ENCODE measurements at regions not wholly inside any gene's neighbourhood (a gene's known extent, or its start where the extent isn't known, plus 50 kb on each side); places are given as distances from the start of the nearest gene placed in this dataset.

- no peaks in the 10 kb centered on the region for H3F3A ChIP-seq (ENCODE audit: insufficient read depth, low read length)
- H3K27ac ChIP-seq (ENCODE audit: low read depth, low read length, poor library complexity, severe bottlenecking): no peak overlapping the region
- H3K27me3 ChIP-seq (ENCODE audit: insufficient read depth, low read length): no peaks in the 10 kb centered on the region
- H3K4me3 ChIP-seq (ENCODE audit: low read depth, low read length, poor library complexity, severe bottlenecking): no peak overlapping the region
- no peaks in the 10 kb centered on the region for H3K79me2 ChIP-seq (ENCODE audit: insufficient read depth, low read length)
- no peak overlapping the region for H3K9ac ChIP-seq (ENCODE audit: low read length)
- H3K4me1 ChIP-seq (ENCODE audit: insufficient read depth, low read length, severe bottlenecking): no peaks in the 10 kb centered on the region
- H3K36me3 ChIP-seq (ENCODE audit: insufficient read depth, low read length): no peaks in the 10 kb centered on the region
- H4K20me1 ChIP-seq (ENCODE audit: insufficient read depth, low read length): no peaks in the 10 kb centered on the region
- TF ChIP-seq, protein P1, sequence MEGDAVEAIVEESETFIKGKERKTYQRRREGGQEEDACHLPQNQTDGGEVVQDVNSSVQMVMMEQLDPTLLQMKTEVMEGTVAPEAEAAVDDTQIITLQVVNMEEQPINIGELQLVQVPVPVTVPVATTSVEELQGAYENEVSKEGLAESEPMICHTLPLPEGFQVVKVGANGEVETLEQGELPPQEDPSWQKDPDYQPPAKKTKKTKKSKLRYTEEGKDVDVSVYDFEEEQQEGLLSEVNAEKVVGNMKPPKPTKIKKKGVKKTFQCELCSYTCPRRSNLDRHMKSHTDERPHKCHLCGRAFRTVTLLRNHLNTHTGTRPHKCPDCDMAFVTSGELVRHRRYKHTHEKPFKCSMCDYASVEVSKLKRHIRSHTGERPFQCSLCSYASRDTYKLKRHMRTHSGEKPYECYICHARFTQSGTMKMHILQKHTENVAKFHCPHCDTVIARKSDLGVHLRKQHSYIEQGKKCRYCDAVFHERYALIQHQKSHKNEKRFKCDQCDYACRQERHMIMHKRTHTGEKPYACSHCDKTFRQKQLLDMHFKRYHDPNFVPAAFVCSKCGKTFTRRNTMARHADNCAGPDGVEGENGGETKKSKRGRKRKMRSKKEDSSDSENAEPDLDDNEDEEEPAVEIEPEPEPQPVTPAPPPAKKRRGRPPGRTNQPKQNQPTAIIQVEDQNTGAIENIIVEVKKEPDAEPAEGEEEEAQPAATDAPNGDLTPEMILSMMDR (IDR thresholded peaks at IDR 0.05; ENCODE audit: low read length): no peak
- TF ChIP-seq EZH2 (IDR thresholded peaks at IDR 0.05; ENCODE audit: borderline replicate concordance, low read length): no peak
- no peaks in the 10 kb centered on the region for H3K9me3 ChIP-seq (ENCODE audit: low read length)
- no peak overlapping the region for H2AFZ ChIP-seq (ENCODE audit: low read length)
- no peaks in the 10 kb centered on the region for H3K9me2 ChIP-seq (ENCODE audit: low read depth, low read length)
- no peak overlapping the region for H3K4me2 ChIP-seq (ENCODE audit: low read length)
Observed at GRCh38 chr2:118333664-118334063, 245.4 kb downstream of the INSIG2 start.

DNA sequence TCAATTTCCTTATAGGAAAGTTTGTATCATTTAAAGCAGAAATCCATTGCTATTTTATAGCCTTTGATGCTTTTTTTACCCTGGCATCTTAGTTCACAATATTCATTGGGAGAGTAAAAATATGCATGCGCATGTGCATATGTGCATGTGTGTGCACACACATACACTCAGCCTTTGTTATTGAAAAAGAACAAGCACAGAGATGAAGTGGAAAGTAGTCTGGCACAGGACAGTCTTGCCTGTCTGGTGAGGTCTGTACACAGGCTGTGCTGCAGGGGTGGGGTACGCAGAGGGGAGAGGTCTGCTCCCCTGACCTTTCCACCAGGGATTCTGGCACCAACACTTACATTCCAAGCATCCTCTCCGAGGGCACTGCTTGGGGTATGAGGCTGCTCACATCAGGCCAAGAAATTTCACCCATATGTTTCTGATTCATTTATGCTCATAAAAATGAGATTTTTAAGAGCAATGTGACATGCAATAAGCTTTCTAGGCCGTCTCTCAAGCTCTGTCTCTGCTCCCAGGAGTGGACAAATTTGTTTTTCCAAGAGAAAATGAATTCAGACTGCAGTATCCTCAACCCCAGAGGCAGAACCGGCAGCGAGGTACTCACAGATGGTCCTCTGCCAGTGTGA lies 237.2 kb downstream of the INSIG2 start:
- Histone ChIP-seq H2AFZ (ENCODE audit: low read length) (no peak overlapping the region), H3F3A (ENCODE audit: insufficient read depth, low read length) (no peaks in the 10 kb centered on the region), H3K9me3 (ENCODE audit: low read length) (no peaks in the 10 kb centered on the region), H3K4me2 (ENCODE audit: low read length) (no peak overlapping the region), H3K4me1 (ENCODE audit: insufficient read depth, low read length, severe bottlenecking) (no peaks in the 10 kb centered on the region), H3K9ac (ENCODE audit: low read length) (no peak overlapping the region), H3K79me2 (ENCODE audit: insufficient read depth, low read length) (no peaks in the 10 kb centered on the region), H4K20me1 (ENCODE audit: insufficient read depth, low read length) (no peaks in the 10 kb centered on the region), H3K4me3 (ENCODE audit: low read depth, low read length, poor library complexity, severe bottlenecking) (no peak overlapping the region), H3K27me3 (ENCODE audit: insufficient read depth, low read length) (no peaks in the 10 kb centered on the region), H3K27ac (ENCODE audit: low read depth, low read length, poor library complexity, severe bottlenecking) (no peak overlapping the region), H3K9me2 (ENCODE audit: low read depth, low read length) (no peaks in the 10 kb centered on the region), H3K36me3 (ENCODE audit: insufficient read depth, low read length) (no peaks in the 10 kb centered on the region)
- TF ChIP-seq, protein P1 (IDR thresholded peaks at IDR 0.05; ENCODE audit: low read length): no peak
- TF ChIP-seq EZH2 (IDR thresholded peaks at IDR 0.05; ENCODE audit: borderline replicate concordance, low read length): no peak

- Histone ChIP-seq H3K4me2 (ENCODE audit: low read length) (no peak overlapping the region), H3K27ac (ENCODE audit: low read depth, low read length, poor library complexity, severe bottlenecking) (no peak overlapping the region), H3K79me2 (ENCODE audit: insufficient read depth, low read length) (no peaks in the 10 kb centered on the region), H3K9me2 (ENCODE audit: low read depth, low read length) (no peaks in the 10 kb centered on the region), H2AFZ (ENCODE audit: low read length) (no peak overlapping the region), H3K36me3 (ENCODE audit: insufficient read depth, low read length) (no peaks in the 10 kb centered on the region), H3K9ac (ENCODE audit: low read length) (no peak overlapping the region), H4K20me1 (ENCODE audit: insufficient read depth, low read length) (no peaks in the 10 kb centered on the region), H3F3A (ENCODE audit: insufficient read depth, low read length) (no peaks in the 10 kb centered on the region), H3K9me3 (ENCODE audit: low read length) (no peaks in the 10 kb centered on the region), H3K27me3 (ENCODE audit: insufficient read depth, low read length) (no peaks in the 10 kb centered on the region), H3K4me3 (ENCODE audit: low read depth, low read length, poor library complexity, severe bottlenecking) (no peak overlapping the region), H3K4me1 (ENCODE audit: insufficient read depth, low read length, severe bottlenecking) (no peaks in the 10 kb centered on the region)
- TF ChIP-seq, protein P1 (IDR thresholded peaks at IDR 0.05; ENCODE audit: low read length): no peak
- no peak for TF ChIP-seq EZH2 (IDR thresholded peaks at IDR 0.05; ENCODE audit: borderline replicate concordance, low read length)
Observed at GRCh38 chr2:118322406-118322805, 234.1 kb downstream of the INSIG2 start.
